GM12864 (cell line): ENCODE measurements at regions not wholly inside any gene's neighbourhood (a gene's known extent, or its start where the extent isn't known, plus 50 kb on each side); places are given as distances from the start of the nearest gene placed in this dataset.
"Not testable (repeated sequence)": the region's sequence is repeated elsewhere in the genome, so short reads cannot be mapped to it uniquely, and the experiment has no call there.

Experiments used
- DNase-seq: peaks from one replicate; pipeline ENCODE4 v3.0.0-alpha.2; 2011; ENCODE audit warnings: low read depth
- H3K4me3 ChIP-seq: 2 replicates; pipeline ENCODE4 v1.5.1; 2011; ENCODE audit warnings: mild to moderate bottlenecking, low read depth, low read length, control low read depth
- TF ChIP-seq, protein P1 (sequence below): IDR thresholded peaks from 2 replicates; pipeline ENCODE4 v1.5.1; 2011; ENCODE audit warnings: low read depth, mild to moderate bottlenecking, moderate library complexity, low read length, control low read depth, inconsistent platforms; ENCODE audit errors: missing control alignments

- DNase-seq: no peak
- TF ChIP-seq, protein P1, sequence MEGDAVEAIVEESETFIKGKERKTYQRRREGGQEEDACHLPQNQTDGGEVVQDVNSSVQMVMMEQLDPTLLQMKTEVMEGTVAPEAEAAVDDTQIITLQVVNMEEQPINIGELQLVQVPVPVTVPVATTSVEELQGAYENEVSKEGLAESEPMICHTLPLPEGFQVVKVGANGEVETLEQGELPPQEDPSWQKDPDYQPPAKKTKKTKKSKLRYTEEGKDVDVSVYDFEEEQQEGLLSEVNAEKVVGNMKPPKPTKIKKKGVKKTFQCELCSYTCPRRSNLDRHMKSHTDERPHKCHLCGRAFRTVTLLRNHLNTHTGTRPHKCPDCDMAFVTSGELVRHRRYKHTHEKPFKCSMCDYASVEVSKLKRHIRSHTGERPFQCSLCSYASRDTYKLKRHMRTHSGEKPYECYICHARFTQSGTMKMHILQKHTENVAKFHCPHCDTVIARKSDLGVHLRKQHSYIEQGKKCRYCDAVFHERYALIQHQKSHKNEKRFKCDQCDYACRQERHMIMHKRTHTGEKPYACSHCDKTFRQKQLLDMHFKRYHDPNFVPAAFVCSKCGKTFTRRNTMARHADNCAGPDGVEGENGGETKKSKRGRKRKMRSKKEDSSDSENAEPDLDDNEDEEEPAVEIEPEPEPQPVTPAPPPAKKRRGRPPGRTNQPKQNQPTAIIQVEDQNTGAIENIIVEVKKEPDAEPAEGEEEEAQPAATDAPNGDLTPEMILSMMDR: no peak
- H3K4me3 ChIP-seq: no peak overlapping the region
Measured at GRCh38 chrX:11887175-11887574, 129.1 kb downstream of the MSL3 start.

GRCh38 chrX:11888421-11888820 is 130.4 kb downstream of the MSL3 start:
- no peak overlapping the region for H3K4me3 ChIP-seq
- DNase-seq: no peak
- TF ChIP-seq, protein P1: no peak

GRCh38 chrX:11889791-11890190 is 131.8 kb downstream of the MSL3 start:
- TF ChIP-seq, protein P1: no peak
- H3K4me3 ChIP-seq: no peak overlapping the region
- DNase-seq: no peak

- DNase-seq: no peak
- H3K4me3 ChIP-seq: no peak overlapping the region
- TF ChIP-seq, protein P1: no peak
Measured at GRCh38 chrX:11890836-11891514, 132.9 kb downstream of the MSL3 start.

DNA sequence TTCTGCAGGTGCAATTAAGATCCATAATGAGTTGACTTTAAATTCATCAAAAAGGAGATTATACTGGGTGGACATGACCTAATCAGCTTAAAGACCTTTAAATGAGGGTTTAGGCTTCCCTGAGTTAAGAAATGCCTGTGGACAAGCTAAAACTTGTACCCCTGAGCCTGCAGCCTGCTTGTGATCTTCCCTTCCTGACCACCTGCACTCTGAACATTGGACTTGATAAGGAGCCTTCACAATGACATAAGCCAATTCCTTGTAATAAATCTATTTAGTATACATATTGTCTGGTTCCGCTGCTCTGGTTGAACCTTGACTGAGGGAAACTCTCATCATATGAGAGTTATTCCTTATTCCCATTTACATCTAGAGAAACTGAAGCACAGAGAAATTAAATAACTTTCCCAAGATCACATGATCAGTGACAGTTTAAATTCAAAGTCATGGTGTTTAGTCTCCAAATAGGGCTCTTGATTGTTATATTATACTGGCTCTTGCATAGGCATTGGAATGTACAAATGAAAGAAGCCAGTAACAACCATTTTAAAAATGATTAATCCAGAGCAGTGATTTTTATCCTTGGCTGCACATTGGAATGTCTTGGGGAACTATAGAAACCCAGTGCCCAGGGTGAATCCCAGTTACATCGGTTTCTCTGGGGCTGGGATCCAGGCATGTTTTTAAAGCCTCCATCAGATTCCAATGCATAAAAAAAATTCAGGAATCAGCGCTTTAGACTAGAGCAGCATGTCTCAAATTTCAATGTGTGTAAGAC is 136.1 kb downstream of the MSL3 start:
- no peak for DNase-seq
- TF ChIP-seq, protein P1: no peak
- no peak overlapping the region for H3K4me3 ChIP-seq

GRCh38 chrX:11899091-11899490 is 141.1 kb downstream of the MSL3 start:
- DNase-seq: no peak
- H3K4me3 ChIP-seq: no peak overlapping the region
- TF ChIP-seq, protein P1: no peak

DNA sequence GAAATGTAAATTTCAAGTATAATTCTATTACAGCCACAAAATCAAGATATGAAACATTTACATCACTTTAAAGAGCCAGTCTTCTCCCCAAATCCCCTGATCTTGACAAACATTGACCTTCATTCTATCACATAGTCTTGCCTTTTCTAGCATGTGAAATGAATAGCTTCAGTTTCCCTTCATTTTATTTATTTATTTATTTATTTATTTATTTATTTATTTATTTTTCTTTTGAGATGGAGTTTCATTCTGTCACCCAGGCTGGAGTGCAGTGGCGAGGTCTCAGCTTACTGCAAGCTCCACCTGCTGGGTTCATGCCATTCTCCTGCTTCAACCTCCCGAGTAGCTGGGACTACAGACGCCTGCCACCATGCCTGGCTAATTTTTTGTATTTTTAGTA is 147.9 kb downstream of the MSL3 start:
- DNase-seq, H3K4me3 ChIP-seq: not testable (repeated sequence)
